NB4 (cell line): ENCODE measurements at regions not wholly inside any gene's neighbourhood (a gene's known extent, or its start where the extent isn't known, plus 50 kb on each side); places are given as distances from the start of the nearest gene placed in this dataset.

Source experiments
- DNase-seq: peaks from one replicate; pipeline ENCODE4 v3.0.0; 2010; ENCODE audit warnings: low read depth
- H3K4me3 ChIP-seq: one replicate; pipeline ENCODE4 v1.5.1; 2011; ENCODE audit warnings: mild to moderate bottlenecking, low read depth, low read length, moderate library complexity
- CTCF ChIP-seq: IDR thresholded peaks from one replicate; pipeline ENCODE4 v1.5.1; 2012; ENCODE audit warnings: low read depth, low read length
- MAX ChIP-seq: IDR thresholded peaks from 2 replicates; pipeline ENCODE4 v1.6.1; 2011; ENCODE audit warnings: low read depth, low read length
- MYC ChIP-seq: IDR thresholded peaks from 2 replicates; pipeline ENCODE4 v1.6.1; 2011; ENCODE audit warnings: low read depth, low read length
- POLR2A ChIP-seq: IDR thresholded peaks from 2 replicates; pipeline ENCODE4 v1.6.1; 2011; ENCODE audit warnings: mild to moderate bottlenecking; ENCODE audit not compliant: insufficient read length; ENCODE audit errors: extremely low read depth

- TF ChIP-seq MAX: no peak
- TF ChIP-seq POLR2A: no peak
- TF ChIP-seq CTCF: no peak
- DNase-seq: no peak
Observed at GRCh38 chr13:62510906-62511655, 1095.4 kb upstream of the PCDH20 start.

GRCh38 chr13:62502588-62502987, 1086.9 kb upstream of the PCDH20 start:
- TF ChIP-seq POLR2A (no peak), MYC (no peak), CTCF (no peak), MAX (no peak)
- no peak for DNase-seq
- H3K4me3 ChIP-seq: no peak overlapping the region

More at GRCh38 chr13:62510906-62511655, 1095.4 kb upstream of the PCDH20 start:
- no peak overlapping the region for H3K4me3 ChIP-seq

- TF ChIP-seq MYC (no peak), POLR2A (no peak)
- H3K4me3 ChIP-seq: no peak overlapping the region
- DNase-seq: no peak
Observed at GRCh38 chr13:62489731-62490130, 1074.1 kb upstream of the PCDH20 start.

- DNase-seq: no peak
- TF ChIP-seq MYC: no peak
- TF ChIP-seq POLR2A: no peak
- TF ChIP-seq CTCF: no peak
- no peak for TF ChIP-seq MAX
- H3K4me3 ChIP-seq: no peak overlapping the region
Observed at GRCh38 chr13:62483774-62484173, 1068.1 kb upstream of the PCDH20 start.

GRCh38 chr13:62482351-62482750, 1066.7 kb upstream of the PCDH20 start:
- H3K4me3 ChIP-seq: no peak overlapping the region
- no peak for DNase-seq
- no peak for TF ChIP-seq MAX
- TF ChIP-seq CTCF: no peak
- no peak for TF ChIP-seq MYC
- no peak for TF ChIP-seq POLR2A

GRCh38 chr13:62473944-62474237, 1058.2 kb upstream of the PCDH20 start:
- no peak for DNase-seq
- H3K4me3 ChIP-seq: no peak overlapping the region
- TF ChIP-seq MAX (no peak), CTCF (no peak), POLR2A (no peak), MYC (no peak)
